ENCODE measurements at regions not wholly inside any gene's neighbourhood (a gene's known extent, or its start where the extent isn't known, plus 50 kb on each side); places are given as distances from the start of the nearest gene placed in this dataset.

GRCh38 chr18:11514267-11514666, 95.1 kb upstream of the SLC35G4 start:
- TF ChIP-seq YY1 (tag by site-specific recombination; IDR thresholded peaks at IDR 0.05) (no peak), PRDM2 (tag by site-specific recombination; IDR thresholded peaks at IDR 0.05; ENCODE audit: borderline replicate concordance) (no peak), ZNF157 (tag by site-specific recombination; IDR thresholded peaks at IDR 0.05) (no peak), CTCF (tag by site-specific recombination; IDR thresholded peaks at IDR 0.05) (no peak), ZNF19 (tag by site-specific recombination; IDR thresholded peaks at IDR 0.05; ENCODE audit: low read depth) (no peak), EGR2 (tag by site-specific recombination; IDR thresholded peaks at IDR 0.05; ENCODE audit: low read depth) (no peak), MYNN (tag by site-specific recombination; IDR thresholded peaks at IDR 0.05; ENCODE audit: borderline replicate concordance) (no peak), WT1 (tag by site-specific recombination; IDR thresholded peaks at IDR 0.05) (no peak), ZNF777 (tag by site-specific recombination; IDR thresholded peaks at IDR 0.05; ENCODE audit: borderline replicate concordance) (no peak), ZNF670 (tag by site-specific recombination; IDR thresholded peaks at IDR 0.05; ENCODE audit: low read depth) (no peak), ZBTB49 (tag by site-specific recombination; IDR thresholded peaks at IDR 0.05; ENCODE audit: low read depth) (no peak), ZNF221 (tag by site-specific recombination; IDR thresholded peaks at IDR 0.05; ENCODE audit: borderline replicate concordance) (no peak), ZNF654 (tag by site-specific recombination; IDR thresholded peaks at IDR 0.05; ENCODE audit: low read depth) (no peak)
